A673 (cell line): ENCODE measurements at regions not wholly inside any gene's neighbourhood (a gene's known extent, or its start where the extent isn't known, plus 50 kb on each side); places are given as distances from the start of the nearest gene placed in this dataset.

ENCODE experiments used
- BruUV-seq: library from RNA; stranded (reverse); fragments of 400-500 nt; replicated peaks from 2 replicates; lab custom pipeline; 2021; lab: Mats Ljungman, UMichigan
- CTCF ChIA-PET: fragments of 300-600 bp; sonication (Branson Sonifier 250); formaldehyde crosslinking; loops from one replicate; lab custom pipeline; 2022; ENCODE audit warnings: antibody characterized with exemption; lab: Charles Lee
- POLR2A ChIA-PET: fragments of 300-600 bp; sonication (Branson Sonifier 250); formaldehyde crosslinking; loops from one replicate; lab custom pipeline; 2022; ENCODE audit warnings: antibody characterized with exemption; ENCODE audit not compliant: low non-redundant PET; lab: Charles Lee
- DNase-seq: peaks from one replicate; pipeline ENCODE4 v3.0.0-alpha.2; 2015; ENCODE audit warnings: low spot score
- H3K27ac ChIP-seq: fragments of 200-600 bp; sonication (generic); 2 replicates; pipeline ENCODE4 v1.5.1; 2016; ENCODE audit warnings: mixed run types, low read depth, mild to moderate bottlenecking, mixed read lengths, antibody characterized with exemption, low read length; ENCODE audit not compliant: poor library complexity, severe bottlenecking
- H3K27me3 ChIP-seq: fragments of 200-600 bp; sonication (generic); replicated peaks from 2 replicates; pipeline ENCODE4 v1.6.1; 2017; ENCODE audit warnings: mixed run types, low read depth, mild to moderate bottlenecking, mixed read lengths, antibody characterized with exemption, low read length; ENCODE audit not compliant: insufficient read depth, poor library complexity
- H3K36me3 ChIP-seq: fragments of 200-600 bp; sonication (generic); 2 replicates; pipeline ENCODE4 v1.6.1; 2016; ENCODE audit warnings: mixed run types, mild to moderate bottlenecking, mixed read lengths, antibody characterized with exemption, low read length; ENCODE audit not compliant: insufficient read depth, poor library complexity, severe bottlenecking
- H3K4me1 ChIP-seq: fragments of 200-600 bp; sonication (generic); 2 replicates; pipeline ENCODE4 v1.6.1; 2017; ENCODE audit warnings: mixed run types, mild to moderate bottlenecking, mixed read lengths, antibody characterized with exemption, low read length; ENCODE audit not compliant: insufficient read depth, poor library complexity, severe bottlenecking
- H3K4me3 ChIP-seq: fragments of 200-600 bp; sonication (generic); 2 replicates; pipeline ENCODE4 v1.5.1; 2016; ENCODE audit warnings: low read depth, mixed run types, mild to moderate bottlenecking, mixed read lengths, low read length; ENCODE audit not compliant: poor library complexity, severe bottlenecking
- H3K9me3 ChIP-seq: fragments of 200-600 bp; sonication (generic); 2 replicates; pipeline ENCODE4 v1.6.1; 2016; ENCODE audit warnings: mixed run types, low read depth, mild to moderate bottlenecking, mixed read lengths, antibody characterized with exemption, low read length; ENCODE audit not compliant: poor library complexity, severe bottlenecking
- CTCF ChIP-seq: fragments of 300-800, 200-600 bp; sonication (generic); conservative IDR thresholded peaks from 2 replicates; pipeline ENCODE4 v1.5.1; 2017; ENCODE audit warnings: low read depth, mild to moderate bottlenecking, antibody characterized with exemption, low read length, moderate library complexity, mixed read lengths
- EZH2 ChIP-seq: fragments of 200-600 bp; sonication (generic); IDR thresholded peaks from 2 replicates; pipeline ENCODE4 v1.6.1; 2017; ENCODE audit warnings: borderline replicate concordance, low read depth, mild to moderate bottlenecking, mixed read lengths, antibody characterized with exemption, low read length; ENCODE audit not compliant: poor library complexity, severe bottlenecking
- intact Hi-C: fragments of 100-400 bp; cut with micrococcal nuclease; formaldehyde crosslinking; loops from one replicate; pipeline ENCODE4 v1.10.0; 2022; ENCODE audit not compliant: unreplicated experiment

DNA sequence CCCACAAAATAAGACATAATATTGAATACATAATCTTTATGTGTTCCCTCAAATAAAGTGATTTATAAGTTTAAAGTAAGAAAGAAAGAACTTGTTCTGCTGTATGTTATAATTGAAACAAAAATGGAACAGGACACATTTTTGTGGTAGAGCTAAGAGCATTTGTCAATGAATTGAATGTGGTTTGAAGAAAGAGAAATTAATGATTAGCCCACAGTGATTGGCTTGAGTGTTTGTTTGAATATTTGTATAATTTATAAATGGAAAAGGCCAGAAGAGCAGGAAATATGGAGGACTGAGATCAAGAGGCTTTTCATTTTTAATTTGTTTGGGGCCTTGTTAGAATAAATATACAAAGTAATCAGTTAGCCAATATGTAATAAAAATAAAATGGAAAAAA lies 395.1 kb upstream of the CDH19 start:
- H3K9me3 ChIP-seq, result no peaks in the 10 kb centered on the region
- CTCF ChIA-PET, result no interaction called here
- TF ChIP-seq CTCF (no peak), EZH2 (no peak)
- POLR2A ChIA-PET, result no interaction called here
- no peak overlapping the region for H3K4me3 ChIP-seq
- H3K27ac ChIP-seq, result no peak overlapping the region
- intact Hi-C loops, result no loop called here
- H3K36me3 ChIP-seq, result no peaks in the 10 kb centered on the region
- no peak for DNase-seq
- no TSS peak for BruUV-seq
- no peaks in the 10 kb centered on the region for H3K4me1 ChIP-seq
- H3K27me3 ChIP-seq, result no peaks in the 10 kb centered on the region

- ChIA-PET CTCF (no interaction called here), POLR2A (no interaction called here)
- H3K36me3 ChIP-seq, result no peaks in the 10 kb centered on the region
- DNase-seq, result no peak
- no peaks in the 10 kb centered on the region for H3K27me3 ChIP-seq
- no peak for TF ChIP-seq CTCF
- TF ChIP-seq EZH2, result no peak
- no peaks in the 10 kb centered on the region for H3K9me3 ChIP-seq
- H3K4me1 ChIP-seq, result no peaks in the 10 kb centered on the region
- H3K4me3 ChIP-seq, result no peak overlapping the region
- H3K27ac ChIP-seq, result no peak overlapping the region
- intact Hi-C loops, result no loop called here
- no TSS peak for BruUV-seq
Observed at GRCh38 chr18:66995270-66995669, 391.4 kb upstream of the CDH19 start.

GRCh38 chr18:66994790-66995189 lies 390.9 kb upstream of the CDH19 start:
- DNase-seq, result no peak
- BruUV-seq, result no TSS peak
- no peaks in the 10 kb centered on the region for H3K9me3 ChIP-seq
- H3K4me1 ChIP-seq, result no peaks in the 10 kb centered on the region
- H3K36me3 ChIP-seq, result no peaks in the 10 kb centered on the region
- ChIA-PET POLR2A (no interaction called here), CTCF (no interaction called here)
- H3K27me3 ChIP-seq, result no peaks in the 10 kb centered on the region
- H3K4me3 ChIP-seq, result no peak overlapping the region
- no peak overlapping the region for H3K27ac ChIP-seq
- TF ChIP-seq EZH2, result no peak
- TF ChIP-seq CTCF, result no peak
- intact Hi-C loops, result no loop called here
